Glutamatergic neuron (in vitro differentiated cells): ENCODE measurements at regions not wholly inside any gene's neighbourhood (a gene's known extent, or its start where the extent isn't known, plus 50 kb on each side); places are given as distances from the start of the nearest gene placed in this dataset.
A peak's percentile ranks its signal among the peaks of the same experiment; 100 is the strongest.

ENCODE experiments used
- DNase-seq: peaks from one replicate; pipeline ENCODE4 v3.0.0; 2022
- H3K27ac Mint-ChIP-seq: one replicate; pipeline ENCODE4 v1.8.0; 2020; ENCODE audit warnings: mild to moderate bottlenecking, mixed read lengths, inconsistent platforms; ENCODE audit not compliant: unreplicated experiment
- H3K27me3 Mint-ChIP-seq: one replicate; pipeline ENCODE4 v1.8.0; 2020; ENCODE audit warnings: mild to moderate bottlenecking, moderate library complexity, mixed read lengths, inconsistent platforms; ENCODE audit not compliant: unreplicated experiment
- H3K36me3 Mint-ChIP-seq: one replicate; pipeline ENCODE4 v1.8.0; 2020; ENCODE audit warnings: mild to moderate bottlenecking, mixed read lengths, inconsistent platforms; ENCODE audit not compliant: unreplicated experiment
- H3K4me1 Mint-ChIP-seq: one replicate; pipeline ENCODE4 v1.8.0; 2020; ENCODE audit warnings: mild to moderate bottlenecking, low read depth, mixed read lengths, inconsistent platforms; ENCODE audit not compliant: unreplicated experiment
- H3K4me3 Mint-ChIP-seq: one replicate; pipeline ENCODE4 v1.8.0; 2020; ENCODE audit warnings: mild to moderate bottlenecking, mixed read lengths, inconsistent platforms; ENCODE audit not compliant: unreplicated experiment
- H3K9me3 Mint-ChIP-seq: one replicate; pipeline ENCODE4 v1.8.0; 2020; ENCODE audit warnings: mild to moderate bottlenecking, moderate library complexity, mixed read lengths, inconsistent platforms; ENCODE audit not compliant: unreplicated experiment
- TF ChIP-seq, protein P1 (sequence below): fragments of 200-600 bp; sonication (generic); IDR thresholded peaks from one replicate; pipeline ENCODE4 v1.5.0; 2021; ENCODE audit not compliant: partially characterized antibody, unreplicated experiment

DNA sequence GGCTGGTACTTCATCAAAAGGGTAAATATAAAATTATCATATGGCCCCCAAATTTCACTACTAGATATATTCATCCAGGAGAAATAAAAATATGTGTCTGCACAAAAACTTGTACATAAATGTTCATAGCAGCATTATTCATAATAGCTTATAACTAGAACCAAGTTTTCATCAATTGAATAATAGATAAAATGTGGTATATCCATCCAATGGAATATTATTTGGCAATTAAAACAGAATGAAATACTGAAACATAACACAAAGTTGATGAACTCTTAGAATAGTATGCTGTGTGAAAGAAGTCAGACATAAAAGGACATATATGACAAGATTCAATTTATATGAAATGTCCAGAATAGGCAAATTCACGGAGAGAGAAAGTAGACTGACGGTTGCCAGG lies 389.3 kb upstream of the ADAMTS9 start:
- Mint-ChIP-seq H3K9me3 (peaks cover 3% of the 10 kb centered on the region), H3K4me1 (peaks cover 6% of the 10 kb centered on the region), H3K4me3 (no peak overlapping the region), H3K27me3 (peaks cover 2% of the 10 kb centered on the region), H3K27ac (no peak overlapping the region), H3K36me3 (no peaks in the 10 kb centered on the region)
- DNase-seq, result no peak
- TF ChIP-seq, protein P1, sequence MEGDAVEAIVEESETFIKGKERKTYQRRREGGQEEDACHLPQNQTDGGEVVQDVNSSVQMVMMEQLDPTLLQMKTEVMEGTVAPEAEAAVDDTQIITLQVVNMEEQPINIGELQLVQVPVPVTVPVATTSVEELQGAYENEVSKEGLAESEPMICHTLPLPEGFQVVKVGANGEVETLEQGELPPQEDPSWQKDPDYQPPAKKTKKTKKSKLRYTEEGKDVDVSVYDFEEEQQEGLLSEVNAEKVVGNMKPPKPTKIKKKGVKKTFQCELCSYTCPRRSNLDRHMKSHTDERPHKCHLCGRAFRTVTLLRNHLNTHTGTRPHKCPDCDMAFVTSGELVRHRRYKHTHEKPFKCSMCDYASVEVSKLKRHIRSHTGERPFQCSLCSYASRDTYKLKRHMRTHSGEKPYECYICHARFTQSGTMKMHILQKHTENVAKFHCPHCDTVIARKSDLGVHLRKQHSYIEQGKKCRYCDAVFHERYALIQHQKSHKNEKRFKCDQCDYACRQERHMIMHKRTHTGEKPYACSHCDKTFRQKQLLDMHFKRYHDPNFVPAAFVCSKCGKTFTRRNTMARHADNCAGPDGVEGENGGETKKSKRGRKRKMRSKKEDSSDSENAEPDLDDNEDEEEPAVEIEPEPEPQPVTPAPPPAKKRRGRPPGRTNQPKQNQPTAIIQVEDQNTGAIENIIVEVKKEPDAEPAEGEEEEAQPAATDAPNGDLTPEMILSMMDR, result no peak

DNA sequence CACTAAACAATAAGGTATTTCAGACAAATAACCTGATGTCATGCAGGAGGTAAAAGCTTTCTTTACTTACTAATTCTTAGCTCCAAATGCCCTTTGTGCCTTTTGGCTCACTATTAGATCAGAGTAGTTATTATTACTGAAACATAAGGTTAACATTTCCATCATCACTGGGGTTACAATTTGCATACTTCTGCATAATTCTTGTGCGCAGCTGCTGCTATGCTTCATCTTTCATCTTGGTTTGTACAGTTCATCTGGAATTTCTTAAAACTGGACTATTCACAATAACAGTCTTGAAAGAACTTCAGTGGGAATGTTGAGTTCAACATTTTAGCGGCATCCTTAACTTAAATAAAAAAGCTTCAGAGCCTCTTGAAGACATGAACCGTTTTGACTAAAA lies 383.2 kb upstream of the ADAMTS9 start:
- H3K27me3 Mint-ChIP-seq, result no peaks in the 10 kb centered on the region
- H3K4me1 Mint-ChIP-seq, result no peaks in the 10 kb centered on the region
- H3K9me3 Mint-ChIP-seq, result peaks cover under 1% of the 10 kb centered on the region
- no peaks in the 10 kb centered on the region for H3K36me3 Mint-ChIP-seq
- TF ChIP-seq, protein P1, result no peak
- no peak overlapping the region for H3K27ac Mint-ChIP-seq
- no peak for DNase-seq
- no peak overlapping the region for H3K4me3 Mint-ChIP-seq

DNA sequence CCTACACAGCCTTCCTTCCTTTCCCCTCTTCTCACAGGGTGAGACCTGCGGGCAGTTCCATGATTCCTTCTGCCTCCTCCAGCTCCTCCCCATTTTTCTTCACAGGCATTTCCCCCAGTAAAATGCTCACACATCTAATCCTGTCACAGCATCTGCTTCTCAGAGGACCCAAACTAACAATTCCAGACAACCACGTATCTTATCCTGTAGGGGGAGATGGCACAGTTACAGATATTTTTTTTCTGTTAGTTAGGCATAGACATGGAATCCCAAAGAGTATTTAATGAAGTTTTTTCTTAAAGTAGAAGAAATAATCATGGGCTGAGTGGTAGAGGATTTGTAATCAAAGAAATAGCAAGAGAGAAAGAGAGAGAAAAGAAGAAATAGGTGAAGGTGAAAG lies 373.1 kb upstream of the ADAMTS9 start:
- TF ChIP-seq, protein P1, result peak; percentile 14
- no peak for DNase-seq
- H3K27ac Mint-ChIP-seq, result no peak overlapping the region
- H3K9me3 Mint-ChIP-seq, result peaks cover 6% of the 10 kb centered on the region
- no peaks in the 10 kb centered on the region for H3K36me3 Mint-ChIP-seq
- no peaks in the 10 kb centered on the region for H3K4me1 Mint-ChIP-seq
- H3K4me3 Mint-ChIP-seq, result no peak overlapping the region
- peaks cover 2% of the 10 kb centered on the region for H3K27me3 Mint-ChIP-seq

DNA sequence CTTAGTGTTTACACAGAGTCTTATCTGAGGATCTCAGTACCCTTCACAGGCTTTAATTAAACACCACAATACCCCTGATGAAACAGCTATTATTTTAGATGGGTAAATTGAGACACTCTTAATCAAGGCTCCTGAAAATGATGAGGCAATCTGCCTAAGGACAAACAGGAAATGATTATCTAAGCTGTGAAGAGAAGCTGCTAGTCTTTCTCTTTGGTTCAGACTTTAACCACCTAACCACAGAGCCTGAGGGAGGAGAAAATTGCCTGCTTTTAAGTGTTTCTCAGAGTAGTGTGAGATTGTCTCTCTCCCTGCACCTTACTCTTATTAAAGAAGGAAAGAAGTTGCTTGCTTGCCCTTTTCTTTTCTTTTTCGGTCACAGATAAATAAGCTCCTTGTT lies 364.3 kb upstream of the ADAMTS9 start:
- Mint-ChIP-seq H3K4me1 (no peaks in the 10 kb centered on the region), H3K27me3 (no peaks in the 10 kb centered on the region), H3K9me3 (peaks cover 5% of the 10 kb centered on the region), H3K36me3 (no peaks in the 10 kb centered on the region), H3K27ac (no peak overlapping the region), H3K4me3 (no peak overlapping the region)
- TF ChIP-seq, protein P1, result no peak
- DNase-seq, result no peak

DNA sequence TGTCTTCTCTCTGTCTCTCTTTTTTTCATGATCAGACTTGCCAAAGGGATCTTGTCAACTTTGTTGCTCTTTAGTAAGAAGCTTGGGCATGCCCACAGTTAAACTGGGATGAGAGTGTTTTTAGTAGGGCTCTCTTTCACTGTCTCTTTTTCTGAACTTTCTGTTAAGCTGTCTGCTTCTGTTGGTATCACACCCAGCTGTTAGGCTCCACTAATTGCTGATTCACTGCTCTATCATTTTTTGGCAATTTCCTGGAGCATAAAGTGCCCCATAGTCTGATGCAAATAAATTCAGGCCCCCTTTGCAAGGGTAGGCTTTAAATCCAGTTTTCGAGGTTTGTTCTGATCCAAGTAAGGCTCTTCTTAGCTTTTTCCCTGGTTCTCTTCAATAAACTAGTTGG lies 360.4 kb upstream of the ADAMTS9 start:
- DNase-seq, result no peak
- H3K27me3 Mint-ChIP-seq, result no peaks in the 10 kb centered on the region
- no peaks in the 10 kb centered on the region for H3K36me3 Mint-ChIP-seq
- H3K4me1 Mint-ChIP-seq, result no peaks in the 10 kb centered on the region
- H3K9me3 Mint-ChIP-seq, result peaks cover 3% of the 10 kb centered on the region
- TF ChIP-seq, protein P1, result no peak
- H3K27ac Mint-ChIP-seq, result no peak overlapping the region
- H3K4me3 Mint-ChIP-seq, result no peak overlapping the region
